ENCODE measurements at regions not wholly inside any gene's neighbourhood (a gene's known extent, or its start where the extent isn't known, plus 50 kb on each side); places are given as distances from the start of the nearest gene placed in this dataset.

DNA sequence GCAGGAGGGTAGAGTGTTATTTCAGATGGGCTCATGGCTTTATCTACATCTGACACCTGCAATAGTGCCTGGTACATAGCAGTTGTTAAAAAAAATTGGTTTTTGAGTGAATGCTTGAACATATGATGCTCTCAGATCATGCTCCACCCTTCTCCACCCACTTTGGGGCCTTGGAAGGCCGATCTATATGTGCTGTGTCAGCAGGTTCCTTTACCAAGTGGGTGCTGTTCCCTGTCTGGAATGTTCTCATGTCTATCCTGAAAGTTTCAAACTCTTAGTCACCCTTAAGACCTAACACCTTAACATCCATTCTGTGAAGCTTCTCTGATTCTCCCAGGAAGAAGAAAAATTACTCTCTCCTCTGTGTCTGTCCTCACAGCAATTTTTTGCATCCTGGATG is 556.3 kb upstream of the TBX3 start:
- no peak for TF ChIP-seq ZC3H11A (IDR thresholded peaks at IDR 0.05)
- TF ChIP-seq MAFK (IDR thresholded peaks at IDR 0.05; ENCODE audit: partially characterized antibody): peak; percentile 89

DNA sequence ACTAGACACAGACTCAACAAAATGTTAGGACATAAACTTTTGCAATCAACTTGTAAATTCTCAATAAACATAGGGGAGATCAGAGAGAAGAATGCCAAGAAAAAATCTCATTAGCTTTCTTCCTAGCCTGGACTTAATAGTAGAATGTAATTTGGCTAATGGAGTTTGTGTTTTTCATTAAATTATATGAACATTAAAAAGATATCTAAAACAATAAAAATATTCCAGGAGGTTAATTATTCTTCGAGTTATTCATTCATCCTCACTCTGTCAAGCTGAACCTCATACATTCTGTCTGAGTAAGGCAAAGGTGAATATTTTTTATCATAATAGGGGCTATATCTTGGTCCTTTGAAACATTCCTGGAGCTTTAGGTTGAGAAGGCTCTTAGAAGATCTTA is 551.9 kb upstream of the TBX3 start:
- no peak for DNase-seq (ENCODE audit: low read depth in 1 of 2, low spot score in 1 of 2)
- Histone ChIP-seq H3K9me3 (no peaks in the 10 kb centered on the region), H3K4me2 (no peak overlapping the region), H3K4me1 (no peaks in the 10 kb centered on the region), H3K4me3 (no peak overlapping the region), H3K27ac (no peak overlapping the region)
- TF ChIP-seq NFE2L2 (conservative IDR thresholded peaks at IDR 0.05; ENCODE audit: low read length) (no peak), RFX5 (IDR thresholded peaks at IDR 0.05) (no peak), SMC3 (IDR thresholded peaks at IDR 0.05) (no peak), POLR2AphosphoS2 (conservative IDR thresholded peaks at IDR 0.05; ENCODE audit: low read length) (no peak), ZSCAN20 (CRISPR knock-in tag; IDR thresholded peaks at IDR 0.05) (no peak), TP53 (CRISPR knock-in tag; IDR thresholded peaks at IDR 0.05) (no peak), CBX2 (IDR thresholded peaks at IDR 0.05; ENCODE audit: borderline replicate concordance, low read depth) (no peak), HOXB5 (CRISPR knock-in tag; IDR thresholded peaks at IDR 0.05) (no peak), FOSL2 (IDR thresholded peaks at IDR 0.05) (no peak), FOSL2 (CRISPR knock-in tag; IDR thresholded peaks at IDR 0.05) (no peak), EP300 (IDR thresholded peaks at IDR 0.05) (no peak), NPAS2 (CRISPR knock-in tag; IDR thresholded peaks at IDR 0.05; ENCODE audit: borderline replicate concordance) (no peak), PHF8 (IDR thresholded peaks at IDR 0.05; ENCODE audit: borderline replicate concordance, low read depth) (no peak), RNF2 (IDR thresholded peaks at IDR 0.05; ENCODE audit: borderline replicate concordance, low read depth) (no peak)
- TF ChIP-seq, protein P1, sequence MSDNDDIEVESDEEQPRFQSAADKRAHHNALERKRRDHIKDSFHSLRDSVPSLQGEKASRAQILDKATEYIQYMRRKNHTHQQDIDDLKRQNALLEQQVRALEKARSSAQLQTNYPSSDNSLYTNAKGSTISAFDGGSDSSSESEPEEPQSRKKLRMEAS (IDR thresholded peaks at IDR 0.05): no peak
- TF ChIP-seq, protein P2, sequence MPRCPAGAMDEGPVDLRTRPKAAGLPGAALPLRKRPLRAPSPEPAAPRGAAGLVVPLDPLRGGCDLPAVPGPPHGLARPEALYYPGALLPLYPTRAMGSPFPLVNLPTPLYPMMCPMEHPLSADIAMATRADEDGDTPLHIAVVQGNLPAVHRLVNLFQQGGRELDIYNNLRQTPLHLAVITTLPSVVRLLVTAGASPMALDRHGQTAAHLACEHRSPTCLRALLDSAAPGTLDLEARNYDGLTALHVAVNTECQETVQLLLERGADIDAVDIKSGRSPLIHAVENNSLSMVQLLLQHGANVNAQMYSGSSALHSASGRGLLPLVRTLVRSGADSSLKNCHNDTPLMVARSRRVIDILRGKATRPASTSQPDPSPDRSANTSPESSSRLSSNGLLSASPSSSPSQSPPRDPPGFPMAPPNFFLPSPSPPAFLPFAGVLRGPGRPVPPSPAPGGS (IDR thresholded peaks at IDR 0.05): no peak
- TF ChIP-seq, protein P3, sequence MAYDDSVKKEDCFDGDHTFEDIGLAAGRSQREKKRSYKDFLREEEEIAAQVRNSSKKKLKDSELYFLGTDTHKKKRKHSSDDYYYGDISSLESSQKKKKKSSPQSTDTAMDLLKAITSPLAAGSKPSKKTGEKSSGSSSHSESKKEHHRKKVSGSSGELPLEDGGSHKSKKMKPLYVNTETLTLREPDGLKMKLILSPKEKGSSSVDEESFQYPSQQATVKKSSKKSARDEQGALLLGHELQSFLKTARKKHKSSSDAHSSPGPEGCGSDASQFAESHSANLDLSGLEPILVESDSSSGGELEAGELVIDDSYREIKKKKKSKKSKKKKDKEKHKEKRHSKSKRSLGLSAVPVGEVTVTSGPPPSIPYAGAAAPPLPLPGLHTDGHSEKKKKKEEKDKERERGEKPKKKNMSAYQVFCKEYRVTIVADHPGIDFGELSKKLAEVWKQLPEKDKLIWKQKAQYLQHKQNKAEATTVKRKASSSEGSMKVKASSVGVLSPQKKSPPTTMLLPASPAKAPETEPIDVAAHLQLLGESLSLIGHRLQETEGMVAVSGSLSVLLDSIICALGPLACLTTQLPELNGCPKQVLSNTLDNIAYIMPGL (CRISPR knock-in tag; IDR thresholded peaks at IDR 0.05; ENCODE audit: borderline replicate concordance): no peak
- TF ChIP-seq, protein P4, sequence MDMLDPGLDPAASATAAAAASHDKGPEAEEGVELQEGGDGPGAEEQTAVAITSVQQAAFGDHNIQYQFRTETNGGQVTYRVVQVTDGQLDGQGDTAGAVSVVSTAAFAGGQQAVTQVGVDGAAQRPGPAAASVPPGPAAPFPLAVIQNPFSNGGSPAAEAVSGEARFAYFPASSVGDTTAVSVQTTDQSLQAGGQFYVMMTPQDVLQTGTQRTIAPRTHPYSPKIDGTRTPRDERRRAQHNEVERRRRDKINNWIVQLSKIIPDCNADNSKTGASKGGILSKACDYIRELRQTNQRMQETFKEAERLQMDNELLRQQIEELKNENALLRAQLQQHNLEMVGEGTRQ (IDR thresholded peaks at IDR 0.05): no peak
- CTCF ChIA-PET: interaction anchor here (0.6 to 1.6 kb wide), 4 partner anchors 8 to 1920 kb away, joined by 3 to 4 read pairs (median 3); no protein-coding TSS in a partner anchor
- no peak for FAIRE-seq
- ATAC-seq: no peak
- POLR2A ChIA-PET: interaction anchor here (0.5 kb wide), 1 partner anchor 598 kb away, joined by 9 read pairs; no protein-coding TSS in a partner anchor
- WGBS (ENCODE audit: missing lambda C conversion rate): 0% methylated on average over 1 of the region's 1 CpG

More for the DNA sequence above, 556.3 kb upstream of the TBX3 start:
- H3K4me3 ChIP-seq: no peak overlapping the region
- H3K4me2 ChIP-seq: no peak overlapping the region
- ChIA-PET POLR2A (no interaction called here), CTCF (no interaction called here)
- no peaks in the 10 kb centered on the region for H3K9me3 ChIP-seq
- H3K27ac ChIP-seq: no peak overlapping the region
- no peak for ATAC-seq
- WGBS (ENCODE audit: missing lambda C conversion rate): 4% methylated on average over 1 of the region's 1 CpG
- no peaks in the 10 kb centered on the region for H3K4me1 ChIP-seq
- no peak for FAIRE-seq
- no peak for DNase-seq (ENCODE audit: low read depth in 1 of 2, low spot score in 1 of 2)

DNA sequence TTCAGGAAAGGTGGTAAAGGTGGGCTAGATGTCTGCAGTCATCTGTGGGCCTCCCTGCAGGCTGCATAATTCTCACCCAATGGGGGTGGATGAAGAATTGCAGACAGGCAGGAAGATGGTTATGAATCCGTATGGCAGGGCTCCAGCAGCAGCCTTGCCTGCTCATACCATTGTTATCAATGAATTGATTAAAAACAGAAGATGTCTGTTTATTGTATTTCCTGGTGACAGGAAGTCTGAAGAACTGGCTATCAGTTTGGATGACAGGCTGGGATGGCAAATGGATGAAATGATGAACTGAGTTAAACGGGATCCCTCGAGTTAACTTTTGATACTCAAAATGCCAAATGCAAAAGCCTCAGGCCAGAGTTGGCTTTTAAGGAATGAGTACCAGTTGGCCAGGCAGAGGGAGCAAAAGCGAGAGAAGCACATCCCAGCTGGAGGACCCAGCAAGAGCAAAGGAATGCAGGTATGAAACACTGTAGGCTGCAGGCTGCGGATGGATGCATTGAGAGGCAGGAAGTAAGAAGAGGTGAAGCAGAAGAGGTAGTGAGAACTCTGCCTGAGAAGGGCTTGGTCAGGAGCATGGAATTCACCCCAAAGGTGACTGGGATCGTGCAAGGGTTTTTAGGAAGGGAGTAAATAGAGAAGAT is 550.0 kb upstream of the TBX3 start:
- no peaks in the 10 kb centered on the region for H3K4me1 ChIP-seq
- DNase-seq (ENCODE audit: low read depth in 1 of 2, low spot score in 1 of 2) (no peak), FAIRE-seq (no peak), ATAC-seq (no peak)
- H3K4me2 ChIP-seq: no peak overlapping the region
- H3K9me3 ChIP-seq: no peaks in the 10 kb centered on the region
- 57% methylated on average over 6 of the region's 6 CpGs for WGBS (ENCODE audit: missing lambda C conversion rate)
- no peak overlapping the region for H3K4me3 ChIP-seq
- CTCF ChIA-PET: no interaction called here
- no peak overlapping the region for H3K27ac ChIP-seq
- POLR2A ChIA-PET: no interaction called here
- TF ChIP-seq, protein P4 (IDR thresholded peaks at IDR 0.05): no peak
- TF ChIP-seq RFX5 (IDR thresholded peaks at IDR 0.05): no peak
- no peak for TF ChIP-seq EHF (CRISPR knock-in tag; IDR thresholded peaks at IDR 0.05)
- TF ChIP-seq MAFK (IDR thresholded peaks at IDR 0.05; ENCODE audit: partially characterized antibody): no peak
- no peak for TF ChIP-seq HOXB5 (CRISPR knock-in tag; IDR thresholded peaks at IDR 0.05)
- no peak for TF ChIP-seq SREBF2 (IDR thresholded peaks at IDR 0.05)
- TF ChIP-seq HEYL (CRISPR knock-in tag; IDR thresholded peaks at IDR 0.05): no peak
- no peak for TF ChIP-seq ZNF302 (CRISPR knock-in tag; IDR thresholded peaks at IDR 0.05)
- TF ChIP-seq, protein P5, sequence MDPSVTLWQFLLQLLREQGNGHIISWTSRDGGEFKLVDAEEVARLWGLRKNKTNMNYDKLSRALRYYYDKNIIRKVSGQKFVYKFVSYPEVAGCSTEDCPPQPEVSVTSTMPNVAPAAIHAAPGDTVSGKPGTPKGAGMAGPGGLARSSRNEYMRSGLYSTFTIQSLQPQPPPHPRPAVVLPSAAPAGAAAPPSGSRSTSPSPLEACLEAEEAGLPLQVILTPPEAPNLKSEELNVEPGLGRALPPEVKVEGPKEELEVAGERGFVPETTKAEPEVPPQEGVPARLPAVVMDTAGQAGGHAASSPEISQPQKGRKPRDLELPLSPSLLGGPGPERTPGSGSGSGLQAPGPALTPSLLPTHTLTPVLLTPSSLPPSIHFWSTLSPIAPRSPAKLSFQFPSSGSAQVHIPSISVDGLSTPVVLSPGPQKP (IDR thresholded peaks at IDR 0.05; ENCODE audit: low read depth, low read length): no peak
- TF ChIP-seq, protein P1 (IDR thresholded peaks at IDR 0.05): no peak
- no peak for TF ChIP-seq HOXB13 (CRISPR knock-in tag; IDR thresholded peaks at IDR 0.05; ENCODE audit: low read depth)
- TF ChIP-seq, protein P6, sequence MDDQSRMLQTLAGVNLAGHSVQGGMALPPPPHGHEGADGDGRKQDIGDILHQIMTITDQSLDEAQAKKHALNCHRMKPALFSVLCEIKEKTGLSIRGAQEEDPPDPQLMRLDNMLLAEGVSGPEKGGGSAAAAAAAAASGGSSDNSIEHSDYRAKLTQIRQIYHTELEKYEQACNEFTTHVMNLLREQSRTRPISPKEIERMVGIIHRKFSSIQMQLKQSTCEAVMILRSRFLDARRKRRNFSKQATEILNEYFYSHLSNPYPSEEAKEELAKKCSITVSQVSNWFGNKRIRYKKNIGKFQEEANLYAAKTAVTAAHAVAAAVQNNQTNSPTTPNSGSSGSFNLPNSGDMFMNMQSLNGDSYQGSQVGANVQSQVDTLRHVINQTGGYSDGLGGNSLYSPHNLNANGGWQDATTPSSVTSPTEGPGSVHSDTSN (IDR thresholded peaks at IDR 0.05): no peak

Measured in A549 (cell line).